IMR-90 (cell line): ENCODE measurements at regions not wholly inside any gene's neighbourhood (a gene's known extent, or its start where the extent isn't known, plus 50 kb on each side); places are given as distances from the start of the nearest gene placed in this dataset.
A peak's percentile ranks its signal among the peaks of the same experiment; 100 is the strongest.

Experiments
- ATAC-seq: fragments of 200-7000 bp; cut with Tn5 transposase; 2 replicates; pipeline ENCODE4 v1.9.1; 2020; ENCODE audit warnings: low read depth, mild to moderate bottlenecking, moderate library complexity
- BruUV-seq: library from RNA; stranded (reverse); fragments of 400-500 nt; replicated peaks from 2 replicates; lab custom pipeline; 2021; lab: Mats Ljungman, UMichigan
- CTCF ChIA-PET: fragments of 300-600 bp; formaldehyde crosslinking; extraction: SDS; loops from one replicate; lab custom pipeline; 2021; ENCODE audit warnings: antibody characterized with exemption; lab: Yijun Ruan, JAX
- POLR2A ChIA-PET: fragments of 300-600 bp; sonication (Branson Sonifier 250); formaldehyde crosslinking; loops from one replicate; lab custom pipeline; 2022; ENCODE audit warnings: antibody characterized with exemption; ENCODE audit not compliant: unreplicated experiment; lab: Charles Lee
- DNase-seq: peaks from one replicate; pipeline ENCODE4 v3.0.0; 2013
- H2AFZ ChIP-seq: replicated peaks from 2 replicates; pipeline ENCODE3; 2013; ENCODE audit warnings: low read length, mild to moderate bottlenecking; ENCODE audit not compliant: poor library complexity
- H2AK5ac ChIP-seq: 2 replicates; pipeline ENCODE4 v1.6.1; 2013; ENCODE audit warnings: low read depth, low read length, inconsistent platforms
- H2AK9ac ChIP-seq: replicated peaks from 2 replicates; pipeline ENCODE3; 2013; ENCODE audit warnings: mild to moderate bottlenecking, low read depth, low read length, moderate library complexity; ENCODE audit not compliant: poor library complexity
- H2BK120ac ChIP-seq: 2 replicates; pipeline ENCODE4 v1.6.1; 2013; ENCODE audit warnings: low read depth, low read length, inconsistent platforms
- H2BK15ac ChIP-seq: 3 replicates; pipeline ENCODE4 v1.6.1; 2013; ENCODE audit warnings: low read depth, low read length, inconsistent platforms
- H2BK20ac ChIP-seq: 2 replicates; pipeline ENCODE4 v1.6.1; 2013; ENCODE audit warnings: low read depth, mild to moderate bottlenecking, inconsistent platforms, low read length, moderate library complexity
- H2BK5ac ChIP-seq: 2 replicates; pipeline ENCODE4 v1.6.1; 2013; ENCODE audit warnings: mild to moderate bottlenecking, low read depth, low read length, inconsistent platforms; ENCODE audit not compliant: poor library complexity, severe bottlenecking
- H3K14ac ChIP-seq: replicated peaks from 2 replicates; pipeline ENCODE4 v1.6.1; 2013; ENCODE audit warnings: low read depth, low read length, inconsistent platforms
- H3K18ac ChIP-seq: 2 replicates; pipeline ENCODE4 v1.6.1; 2013; ENCODE audit warnings: low read depth, low read length, control low read depth
- H3K23ac ChIP-seq: 2 replicates; pipeline ENCODE4 v1.6.1; 2013; ENCODE audit warnings: low read depth, low read length, inconsistent platforms
- H3K27ac ChIP-seq: 2 replicates; pipeline ENCODE4 v1.5.1; 2013; ENCODE audit warnings: mild to moderate bottlenecking, control low read depth, low read length; ENCODE audit not compliant: insufficient read depth
- H3K27me3 ChIP-seq: 2 replicates; pipeline ENCODE4 v1.6.1; 2013; ENCODE audit warnings: low read length; ENCODE audit not compliant: control insufficient read depth, insufficient read depth
- H3K36me3 ChIP-seq: 2 replicates; pipeline ENCODE4 v1.6.1; 2013; ENCODE audit warnings: low read length, mixed read lengths; ENCODE audit not compliant: control insufficient read depth, insufficient read depth
- H3K4ac ChIP-seq: 2 replicates; pipeline ENCODE4 v1.6.1; 2013; ENCODE audit warnings: low read depth, low read length, inconsistent platforms
- H3K4me1 ChIP-seq: 2 replicates; pipeline ENCODE4 v1.6.1; 2013; ENCODE audit warnings: low read length, mixed read lengths; ENCODE audit not compliant: control insufficient read depth, insufficient read depth
- H3K4me2 ChIP-seq: 2 replicates; pipeline ENCODE4 v1.6.1; 2013; ENCODE audit warnings: low read depth, mild to moderate bottlenecking, control low read depth, low read length, moderate library complexity
- H3K4me3 ChIP-seq: 2 replicates; pipeline ENCODE4 v1.5.1; 2013; ENCODE audit warnings: low read depth, mild to moderate bottlenecking, control low read depth, low read length, moderate library complexity; ENCODE audit not compliant: insufficient read depth
- H3K56ac ChIP-seq: 2 replicates; pipeline ENCODE4 v1.6.1; 2013; ENCODE audit warnings: low read length, inconsistent platforms; ENCODE audit not compliant: insufficient read depth; ENCODE audit errors: extremely low read depth
- H3K79me1 ChIP-seq, 2 experiments: 2 replicates each; pipeline ENCODE4 v1.6.1; 2013; ENCODE audit warnings: low read length in 2 of 2, inconsistent platforms in 1 of 2, low read depth in 1 of 2
- H3K9ac ChIP-seq: 2 replicates; pipeline ENCODE4 v1.6.1; 2013; ENCODE audit warnings: low read depth, low read length, control low read depth
- H3K9me1 ChIP-seq: 2 replicates; pipeline ENCODE4 v1.6.1; 2013; ENCODE audit warnings: low read length, inconsistent platforms; ENCODE audit not compliant: insufficient read depth
- H3K9me3 ChIP-seq: 2 replicates; pipeline ENCODE4 v1.6.1; 2013; ENCODE audit warnings: low read length; ENCODE audit not compliant: control insufficient read depth, insufficient read depth
- H4K20me1 ChIP-seq: 2 replicates; pipeline ENCODE4 v1.6.1; 2013; ENCODE audit warnings: low read length, inconsistent platforms; ENCODE audit not compliant: insufficient read depth
- H4K5ac ChIP-seq: 2 replicates; pipeline ENCODE4 v1.6.1; 2013; ENCODE audit warnings: mild to moderate bottlenecking, low read depth, low read length, control low read depth
- H4K8ac ChIP-seq, 2 experiments: 2 replicates each; pipeline ENCODE4 v1.6.1; 2013; ENCODE audit warnings: low read depth in 2 of 2, low read length in 2 of 2, control low read depth in 1 of 2, inconsistent platforms in 1 of 2
- H4K91ac ChIP-seq: 2 replicates; pipeline ENCODE4 v1.6.1; 2013; ENCODE audit warnings: low read depth, low read length, inconsistent platforms; ENCODE audit not compliant: insufficient read depth
- CEBPB ChIP-seq: IDR thresholded peaks from 2 replicates; pipeline ENCODE4 v1.6.1; 2012; ENCODE audit warnings: low read depth, low read length, improper control_type of control experiment
- MAZ ChIP-seq: IDR thresholded peaks from 2 replicates; pipeline ENCODE4 v1.6.1; 2012; ENCODE audit warnings: low read depth, mild to moderate bottlenecking, low read length, improper control_type of control experiment, moderate library complexity, borderline replicate concordance
- WGBS, 2 experiments: methylation state at CpG; one replicate each; pipeline versions ENCODE4 v1.1.5 to v1.1.7; 2013; ENCODE audit warnings: missing lambda C conversion rate in 2 of 2; ENCODE audit not compliant: insufficient read length in 1 of 2; ENCODE audit errors: extremely low coverage in 2 of 2; 5-methylcytosine and 5-hydroxymethylcytosine counted together
- dilution Hi-C: fragments of 300-500 bp; cut with HindIII; formaldehyde crosslinking; loops from one replicate; pipeline ENCODE4 v1.14.3; 2018; ENCODE audit warnings: low sequenced_read_pairs; ENCODE audit not compliant: unreplicated experiment
- in situ Hi-C: fragments of 300-500 bp; cut with MboI; formaldehyde crosslinking; loops from 3 replicates; pipeline ENCODE4 v1.14.3; 2019; ENCODE audit warnings: low sequenced_read_pairs, inconsistent platforms, mixed read lengths
- intact Hi-C: fragments of 100-400 bp; cut with micrococcal nuclease; formaldehyde crosslinking; loops from 2 replicates; pipeline ENCODE4 v1.10.0; 2022

GRCh38 chr2:9069543-9069942, 66.1 kb upstream of the MBOAT2 start:
- H2AK9ac ChIP-seq = no peak overlapping the region
- H4K91ac ChIP-seq = peak overlapping the region; percentile 27; the same call in 1 of the 2 replicates
- ATAC-seq (no peak), DNase-seq (no peak)
- no peak overlapping the region for H2BK15ac ChIP-seq
- H4K5ac ChIP-seq = no peak overlapping the region
- CTCF ChIA-PET = interaction anchor here (0.5 kb wide), 1 partner anchor 17 kb away, joined by 5 read pairs; no protein-coding TSS in a partner anchor
- peak overlapping the region; percentile 7 for H2BK5ac ChIP-seq
- H2AFZ ChIP-seq = no peak overlapping the region
- no peak overlapping the region for H3K23ac ChIP-seq
- H2BK120ac ChIP-seq = no peak overlapping the region
- H3K9me3 ChIP-seq = peaks cover 11% of the 10 kb centered on the region
- H3K9ac ChIP-seq = no peak overlapping the region
- no peaks in the 10 kb centered on the region for H3K27me3 ChIP-seq
- H4K20me1 ChIP-seq = no peaks in the 10 kb centered on the region
- H3K27ac ChIP-seq = no peak overlapping the region
- no peak overlapping the region for H4K8ac ChIP-seq
- TF ChIP-seq MAZ = no peak
- peak; percentile 47; the same call in 1 of the 2 replicates for TF ChIP-seq CEBPB
- intact Hi-C loops = no loop called here
- no peaks in the 10 kb centered on the region for H3K36me3 ChIP-seq
- dilution Hi-C loops = no loop called here
- no peak overlapping the region for H3K18ac ChIP-seq
- no TSS peak for BruUV-seq
- peaks cover 8% of the 10 kb centered on the region; the same call in 1 of the 2 replicates for H3K9me1 ChIP-seq
- H3K4me2 ChIP-seq = no peak overlapping the region
- no peak overlapping the region for H3K4me3 ChIP-seq
- POLR2A ChIA-PET = no interaction called here
- 60% methylated on average over 1 of the region's 2 CpGs; no CpG with 5 or more reads in 1 of the 2 experiments for WGBS, 2 experiments
- in situ Hi-C loops = no loop called here
- H2AK5ac ChIP-seq = peak overlapping the region; percentile 26
- H3K56ac ChIP-seq = no peak overlapping the region
- peaks cover 6% of the 10 kb centered on the region for H3K4me1 ChIP-seq
- H3K79me1 ChIP-seq = no peaks in the 10 kb centered on the region
- peak overlapping the region; percentile 45; the same call in 1 of the 2 replicates for H3K4ac ChIP-seq
- H3K14ac ChIP-seq = no peak overlapping the region
- H2BK20ac ChIP-seq = no peak overlapping the region
